Astrocyte of the cerebellum (primary cell): ENCODE measurements at regions not wholly inside any gene's neighbourhood (a gene's known extent, or its start where the extent isn't known, plus 50 kb on each side); places are given as distances from the start of the nearest gene placed in this dataset.

Experiments
- DNase-seq: peaks from one replicate; pipeline ENCODE4 v3.0.0-alpha.2; 2011; ENCODE audit warnings: low read depth
- H3K4me3 ChIP-seq: 2 replicates; pipeline ENCODE4 v1.5.1; 2011; ENCODE audit warnings: mild to moderate bottlenecking, low read depth, low read length, moderate library complexity
- CTCF ChIP-seq: IDR thresholded peaks from 2 replicates; pipeline ENCODE4 v1.5.1; 2012; ENCODE audit warnings: low read length, low read depth, moderate library complexity, mild to moderate bottlenecking; ENCODE audit errors: missing control alignments
- in situ Hi-C: cut with HindIII; loops from 2 replicates; pipeline ENCODE4 v1.10.0; 2017; ENCODE audit warnings: low sequenced_read_pairs

- no peak for TF ChIP-seq CTCF
- no peak for DNase-seq
- in situ Hi-C loops = no loop called here
- no peak overlapping the region for H3K4me3 ChIP-seq
Observed at GRCh38 chr4:84420608-84421007, 78.5 kb downstream of the NKX6-1 start.

- H3K4me3 ChIP-seq = no peak overlapping the region
- no peak for DNase-seq
- no peak for TF ChIP-seq CTCF
- in situ Hi-C loops = no loop called here
Observed at GRCh38 chr4:84419201-84419600, 79.9 kb downstream of the NKX6-1 start.

- in situ Hi-C loops = no loop called here
Observed at GRCh38 chr4:84417997-84418709, 80.9 kb downstream of the NKX6-1 start.

GRCh38 chr4:84413976-84414375 is 85.1 kb downstream of the NKX6-1 start:
- DNase-seq = no peak
- in situ Hi-C loops = no loop called here
- TF ChIP-seq CTCF = no peak
- no peak overlapping the region for H3K4me3 ChIP-seq

More at GRCh38 chr4:84417997-84418709, 80.9 kb downstream of the NKX6-1 start:
- no peak for TF ChIP-seq CTCF
- DNase-seq = no peak
- no peak overlapping the region for H3K4me3 ChIP-seq

GRCh38 chr4:84413480-84413879 is 85.6 kb downstream of the NKX6-1 start:
- TF ChIP-seq CTCF = no peak
- in situ Hi-C loops = no loop called here
- no peak for DNase-seq
- H3K4me3 ChIP-seq = no peak overlapping the region

GRCh38 chr4:84412062-84412461 is 87.0 kb downstream of the NKX6-1 start:
- DNase-seq = no peak
- TF ChIP-seq CTCF = no peak
- H3K4me3 ChIP-seq = no peak overlapping the region
- in situ Hi-C loops = no loop called here
